Islet precursor cell (in vitro differentiated cells): ENCODE measurements at regions not wholly inside any gene's neighbourhood (a gene's known extent, or its start where the extent isn't known, plus 50 kb on each side); places are given as distances from the start of the nearest gene placed in this dataset.

Source experiments
- DNase-seq: peaks from one replicate; pipeline ENCODE4 v3.0.0-alpha.2; 2018

- no peak for DNase-seq
These were observed 231.8 kb upstream of the CRY1 start for GRCh38 chr12:107325075-107325608.

- DNase-seq = no peak
These were observed 232.9 kb upstream of the CRY1 start for GRCh38 chr12:107326237-107326636.

- DNase-seq = no peak
These were observed 234.4 kb upstream of the CRY1 start for GRCh38 chr12:107327651-107328182.

GRCh38 chr12:107328442-107329133, 235.2 kb upstream of the CRY1 start:
- peak; percentile 87 for DNase-seq

- no peak for DNase-seq
These were observed 236.4 kb upstream of the CRY1 start for GRCh38 chr12:107329569-107330324.

- DNase-seq = no peak
These were observed 237.6 kb upstream of the CRY1 start for GRCh38 chr12:107330831-107331431.

GRCh38 chr12:107331471-107331870, 238.1 kb upstream of the CRY1 start:
- DNase-seq = no peak

- DNase-seq = no peak
These were observed 238.6 kb upstream of the CRY1 start for GRCh38 chr12:107331912-107332311.

- no peak for DNase-seq
These were observed 239.4 kb upstream of the CRY1 start for GRCh38 chr12:107332743-107333142.

GRCh38 chr12:107335802-107336570, 242.6 kb upstream of the CRY1 start:
- DNase-seq = no peak

GRCh38 chr12:107336695-107337094, 243.3 kb upstream of the CRY1 start:
- DNase-seq = no peak

- DNase-seq = no peak
These were observed 244.2 kb upstream of the CRY1 start for GRCh38 chr12:107337346-107338095.

GRCh38 chr12:107339487-107339886, 246.1 kb upstream of the CRY1 start:
- no peak for DNase-seq

- DNase-seq = no peak
These were observed 246.6 kb upstream of the CRY1 start for GRCh38 chr12:107339932-107340331.

GRCh38 chr12:107340898-107341297, 247.5 kb upstream of the CRY1 start:
- no peak for DNase-seq

- DNase-seq = peak; percentile 87
These were observed 250.9 kb upstream of the CRY1 start for GRCh38 chr12:107344035-107344808.

GRCh38 chr12:107347261-107347660, 253.9 kb upstream of the CRY1 start:
- no peak for DNase-seq

GRCh38 chr12:107349008-107349747, 255.8 kb upstream of the CRY1 start:
- peak; percentile 99 for DNase-seq

- DNase-seq = no peak
These were observed 256.5 kb upstream of the CRY1 start for GRCh38 chr12:107349839-107350238.

GRCh38 chr12:107351109-107351508, 257.8 kb upstream of the CRY1 start:
- no peak for DNase-seq
